C4-2B (cell line): ENCODE measurements at regions not wholly inside any gene's neighbourhood (a gene's known extent, or its start where the extent isn't known, plus 50 kb on each side); places are given as distances from the start of the nearest gene placed in this dataset.

Experiments used
- ZFX ChIP-seq: fragments of 450-650 bp; IDR thresholded peaks from 2 replicates; pipeline ENCODE4 v1.6.1; 2017
- TF ChIP-seq, protein P1 (sequence below): fragments of 450-650 bp; conservative IDR thresholded peaks from 2 replicates; pipeline ENCODE4 v1.5.1; 2017; ENCODE audit warnings: mild to moderate bottlenecking

GRCh38 chr10:4434105-4434504 is 391.9 kb upstream of the AKR1E2 start:
- TF ChIP-seq, protein P1, sequence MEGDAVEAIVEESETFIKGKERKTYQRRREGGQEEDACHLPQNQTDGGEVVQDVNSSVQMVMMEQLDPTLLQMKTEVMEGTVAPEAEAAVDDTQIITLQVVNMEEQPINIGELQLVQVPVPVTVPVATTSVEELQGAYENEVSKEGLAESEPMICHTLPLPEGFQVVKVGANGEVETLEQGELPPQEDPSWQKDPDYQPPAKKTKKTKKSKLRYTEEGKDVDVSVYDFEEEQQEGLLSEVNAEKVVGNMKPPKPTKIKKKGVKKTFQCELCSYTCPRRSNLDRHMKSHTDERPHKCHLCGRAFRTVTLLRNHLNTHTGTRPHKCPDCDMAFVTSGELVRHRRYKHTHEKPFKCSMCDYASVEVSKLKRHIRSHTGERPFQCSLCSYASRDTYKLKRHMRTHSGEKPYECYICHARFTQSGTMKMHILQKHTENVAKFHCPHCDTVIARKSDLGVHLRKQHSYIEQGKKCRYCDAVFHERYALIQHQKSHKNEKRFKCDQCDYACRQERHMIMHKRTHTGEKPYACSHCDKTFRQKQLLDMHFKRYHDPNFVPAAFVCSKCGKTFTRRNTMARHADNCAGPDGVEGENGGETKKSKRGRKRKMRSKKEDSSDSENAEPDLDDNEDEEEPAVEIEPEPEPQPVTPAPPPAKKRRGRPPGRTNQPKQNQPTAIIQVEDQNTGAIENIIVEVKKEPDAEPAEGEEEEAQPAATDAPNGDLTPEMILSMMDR, result no peak
- TF ChIP-seq ZFX, result no peak
